Stomach smooth muscle (tissue), 2 donors: ENCODE measurements at regions not wholly inside any gene's neighbourhood (a gene's known extent, or its start where the extent isn't known, plus 50 kb on each side); places are given as distances from the start of the nearest gene placed in this dataset.

Experiments used
- H3K27ac ChIP-seq: one replicate; pipeline ENCODE4 v1.7.0; 2013; ENCODE audit warnings: mild to moderate bottlenecking, low read length, inconsistent platforms
- H3K27me3 ChIP-seq, 2 donors: one replicate each; pipeline ENCODE4 v1.7.0; 2013; ENCODE audit warnings: low read length in 2 of 2; ENCODE audit not compliant: insufficient read depth in 2 of 2, control insufficient read depth in 1 of 2
- H3K36me3 ChIP-seq, 2 donors: one replicate each; pipeline ENCODE4 v1.7.0; 2013; ENCODE audit warnings: low read length in 2 of 2; ENCODE audit not compliant: control insufficient read depth in 2 of 2, insufficient read depth in 2 of 2
- H3K4me1 ChIP-seq: one replicate; pipeline ENCODE4 v1.7.0; 2013; ENCODE audit warnings: low read length; ENCODE audit not compliant: control insufficient read depth, insufficient read depth
- H3K4me3 ChIP-seq, 2 donors: one replicate each; pipeline ENCODE4 v1.7.0; 2013; ENCODE audit warnings: low read length in 2 of 2
- H3K9ac ChIP-seq, 2 donors: one replicate each; pipeline ENCODE4 v1.7.0; 2013; ENCODE audit warnings: low read length in 2 of 2, mild to moderate bottlenecking in 1 of 2
- H3K9me3 ChIP-seq, 2 donors: one replicate each; pipeline ENCODE4 v1.7.0; 2013; ENCODE audit warnings: low read length in 2 of 2; ENCODE audit not compliant: control insufficient read depth in 2 of 2
- donor health status: healthy.
- donor health status: Pancreatic carcinoma.

GRCh38 chr16:86103320-86103719, 204.4 kb downstream of the IRF8 start:
- Histone ChIP-seq H3K9ac (no peak overlapping the region), H3K4me3 (no peak overlapping the region), H3K27me3 (no peaks in the 10 kb centered on the region), H3K27ac (no peak overlapping the region), H3K36me3 (no peaks in the 10 kb centered on the region), H3K9me3 (no peaks in the 10 kb centered on the region), H3K4me1 (peaks cover 5% of the 10 kb centered on the region)

- Histone ChIP-seq H3K4me3 (no peak overlapping the region), H3K27me3 (no peaks in the 10 kb centered on the region), H3K9ac (no peak overlapping the region), H3K4me1 (peaks cover 5% of the 10 kb centered on the region), H3K27ac (no peak overlapping the region), H3K36me3 (no peaks in the 10 kb centered on the region), H3K9me3 (no peaks in the 10 kb centered on the region)
Observed at GRCh38 chr16:86104537-86105048, 205.6 kb downstream of the IRF8 start.

- Histone ChIP-seq H3K36me3 (no peaks in the 10 kb centered on the region), H3K4me3 (no peak overlapping the region), H3K4me1 (no peaks in the 10 kb centered on the region), H3K27me3 (peaks cover 0 to 2% of the 10 kb centered on the region in 2 donors), H3K9me3 (no peaks in the 10 kb centered on the region), H3K27ac (no peak overlapping the region), H3K9ac (no peak overlapping the region)
Observed at GRCh38 chr16:86107215-86107825, 208.4 kb downstream of the IRF8 start.

GRCh38 chr16:86108062-86108461, 209.1 kb downstream of the IRF8 start:
- Histone ChIP-seq H3K9me3 (no peaks in the 10 kb centered on the region), H3K4me3 (no peak overlapping the region), H3K9ac (no peak overlapping the region), H3K36me3 (no peaks in the 10 kb centered on the region), H3K27me3 (peaks cover 0 to 2% of the 10 kb centered on the region in 2 donors), H3K4me1 (no peaks in the 10 kb centered on the region), H3K27ac (no peak overlapping the region)

GRCh38 chr16:86110134-86110533, 211.2 kb downstream of the IRF8 start:
- Histone ChIP-seq H3K27ac (no peak overlapping the region), H3K36me3 (no peaks in the 10 kb centered on the region), H3K4me3 (no peak overlapping the region), H3K9me3 (no peaks in the 10 kb centered on the region), H3K27me3 (peaks cover 0 to 2% of the 10 kb centered on the region in 2 donors), H3K9ac (no peak overlapping the region), H3K4me1 (no peaks in the 10 kb centered on the region)

- Histone ChIP-seq H3K9ac (no peak overlapping the region), H3K9me3 (no peaks in the 10 kb centered on the region), H3K27me3 (peaks cover 0 to 2% of the 10 kb centered on the region in 2 donors), H3K36me3 (no peaks in the 10 kb centered on the region), H3K4me3 (no peak overlapping the region), H3K27ac (no peak overlapping the region), H3K4me1 (no peaks in the 10 kb centered on the region)
Observed at GRCh38 chr16:86110726-86111125, 211.8 kb downstream of the IRF8 start.

GRCh38 chr16:86112178-86112577, 213.2 kb downstream of the IRF8 start:
- H3K9me3 ChIP-seq = no peaks in the 10 kb centered on the region
- H3K4me1 ChIP-seq = no peaks in the 10 kb centered on the region
- H3K27ac ChIP-seq = no peak overlapping the region
- H3K36me3 ChIP-seq = no peaks in the 10 kb centered on the region
- H3K27me3 ChIP-seq = peaks cover 0 to 2% of the 10 kb centered on the region in 2 donors
- no peak overlapping the region for H3K4me3 ChIP-seq
- H3K9ac ChIP-seq = no peak overlapping the region

GRCh38 chr16:86117235-86117634, 218.3 kb downstream of the IRF8 start:
- H3K4me1 ChIP-seq = no peaks in the 10 kb centered on the region
- H3K27me3 ChIP-seq = peaks cover 0 to 7% of the 10 kb centered on the region in 2 donors
- H3K27ac ChIP-seq = no peak overlapping the region
- H3K9me3 ChIP-seq = no peaks in the 10 kb centered on the region
- no peaks in the 10 kb centered on the region for H3K36me3 ChIP-seq
- H3K4me3 ChIP-seq = no peak overlapping the region
- no peak overlapping the region for H3K9ac ChIP-seq

GRCh38 chr16:86117756-86118155, 218.8 kb downstream of the IRF8 start:
- Histone ChIP-seq H3K36me3 (no peaks in the 10 kb centered on the region), H3K9ac (no peak overlapping the region), H3K27ac (no peak overlapping the region), H3K27me3 (peaks cover 0 to 7% of the 10 kb centered on the region in 2 donors), H3K4me3 (no peak overlapping the region), H3K9me3 (no peaks in the 10 kb centered on the region), H3K4me1 (no peaks in the 10 kb centered on the region)

- no peak overlapping the region for H3K27ac ChIP-seq
- H3K27me3 ChIP-seq = peaks cover 0 to 7% of the 10 kb centered on the region in 2 donors
- no peaks in the 10 kb centered on the region for H3K36me3 ChIP-seq
- no peaks in the 10 kb centered on the region for H3K4me1 ChIP-seq
- no peak overlapping the region for H3K4me3 ChIP-seq
- no peaks in the 10 kb centered on the region for H3K9me3 ChIP-seq
- H3K9ac ChIP-seq = no peak overlapping the region
Observed at GRCh38 chr16:86118467-86119307, 219.7 kb downstream of the IRF8 start.
